H1 (cell line): ENCODE measurements at regions not wholly inside any gene's neighbourhood (a gene's known extent, or its start where the extent isn't known, plus 50 kb on each side); places are given as distances from the start of the nearest gene placed in this dataset.

Source experiments
- CHD2 ChIP-seq: IDR thresholded peaks from 2 replicates; pipeline ENCODE4 v1.6.1; 2012; ENCODE audit warnings: low read length, improper control_type of control experiment
- SUZ12 ChIP-seq: fragments of 200-600 bp; sonication (generic); IDR thresholded peaks from 2 replicates; pipeline ENCODE4 v1.6.1; 2012; ENCODE audit warnings: mild to moderate bottlenecking, inconsistent platforms, low read length, moderate library complexity, mixed read lengths

DNA sequence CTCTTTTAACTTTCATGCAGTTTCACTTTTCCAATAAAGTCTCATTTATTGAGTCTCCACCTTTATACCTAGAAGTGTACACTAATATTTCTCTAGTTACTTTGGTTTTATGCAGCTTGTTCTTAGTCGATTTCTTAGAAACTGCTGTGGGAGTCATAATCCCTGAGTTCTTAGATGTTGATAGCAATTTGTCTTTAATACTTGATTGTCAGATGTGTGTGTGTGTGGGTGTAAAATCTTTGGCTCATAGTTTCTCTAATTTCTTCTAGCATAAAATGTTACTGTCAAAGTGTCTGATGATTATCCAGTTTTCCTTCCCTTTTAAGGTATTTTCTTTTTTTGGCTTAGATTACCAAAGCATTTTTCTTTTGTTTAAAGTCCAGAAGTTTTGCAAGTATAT is 473.8 kb upstream of the PTCHD4 start (continued):
- TF ChIP-seq SUZ12, result no peak
- TF ChIP-seq CHD2, result no peak
- TF ChIP-seq, all 59 proteins: peak for 0
